HG02970 (cell line): ENCODE measurements at regions not wholly inside any gene's neighbourhood (a gene's known extent, or its start where the extent isn't known, plus 50 kb on each side); places are given as distances from the start of the nearest gene placed in this dataset.

Source experiments
- ATAC-seq: cut with Tn5 transposase; IDR thresholded peaks from one replicate; pipeline ENCODE4 v1.9.1; 2021; ENCODE audit warnings: mild to moderate bottlenecking, moderate library complexity, moderate number of reproducible peaks; ENCODE audit not compliant: unreplicated experiment, low FRiP score

- ATAC-seq: no peak
These were observed 78.0 kb upstream of the TNFSF18 start for GRCh38 chr1:173128742-173129141.

- ATAC-seq: no peak
These were observed 76.9 kb upstream of the TNFSF18 start for GRCh38 chr1:173127369-173128307.

DNA sequence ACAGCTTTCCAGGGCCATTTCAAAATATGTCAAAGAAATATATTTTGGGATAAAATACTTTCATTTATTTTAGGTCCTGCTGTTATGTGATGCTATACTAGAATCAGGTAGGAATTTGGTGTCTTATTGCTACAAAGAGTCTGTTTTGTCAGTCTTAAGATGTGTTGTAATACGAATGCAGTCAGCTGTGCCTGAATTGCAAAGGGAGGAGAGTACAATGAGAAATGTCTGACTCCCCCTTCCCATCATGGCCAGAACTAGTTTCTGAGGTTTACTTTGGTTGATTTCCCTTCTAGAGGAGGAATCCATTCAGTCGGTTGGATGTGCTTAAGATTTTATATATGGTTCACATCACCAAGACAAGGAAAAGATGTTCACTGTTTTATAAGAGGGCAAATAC is 75.7 kb upstream of the TNFSF18 start:
- ATAC-seq: no peak

GRCh38 chr1:173122958-173123852 is 72.5 kb upstream of the TNFSF18 start:
- ATAC-seq: no peak

GRCh38 chr1:173122344-173122935 is 71.7 kb upstream of the TNFSF18 start:
- ATAC-seq: no peak

GRCh38 chr1:173118404-173118803 is 67.7 kb upstream of the TNFSF18 start:
- no peak for ATAC-seq

DNA sequence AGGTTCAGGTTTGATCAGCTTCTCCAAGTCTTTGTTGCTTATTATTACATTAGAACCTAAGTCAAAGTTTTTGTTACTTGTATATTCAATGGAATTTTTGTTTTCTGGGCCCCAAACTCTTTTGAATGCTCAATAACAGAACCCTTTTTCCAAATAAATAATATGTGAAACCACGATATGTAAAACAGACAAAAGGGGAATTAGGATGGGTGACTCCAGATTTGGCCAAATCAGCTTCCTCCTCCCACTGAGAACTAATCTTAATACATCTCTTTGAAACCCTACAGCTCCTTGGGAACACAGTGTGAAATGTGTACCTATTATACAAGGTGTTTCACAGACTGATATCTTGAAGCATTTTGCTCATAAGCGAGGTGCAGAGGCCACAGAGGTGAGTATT is 67.0 kb upstream of the TNFSF18 start:
- ATAC-seq: no peak

GRCh38 chr1:173117108-173117633 is 66.4 kb upstream of the TNFSF18 start:
- ATAC-seq: no peak

GRCh38 chr1:173114346-173114745 is 63.6 kb upstream of the TNFSF18 start:
- no peak for ATAC-seq

GRCh38 chr1:173113015-173113741 is 62.4 kb upstream of the TNFSF18 start:
- ATAC-seq: no peak

GRCh38 chr1:173112129-173112528 is 61.4 kb upstream of the TNFSF18 start:
- peak; percentile 69 for ATAC-seq

- ATAC-seq: no peak
These were observed 57.0 kb upstream of the TNFSF18 start for GRCh38 chr1:173107696-173108095.

GRCh38 chr1:173103006-173103405 is 52.3 kb upstream of the TNFSF18 start:
- no peak for ATAC-seq

GRCh38 chr1:173101589-173101988 is 50.8 kb upstream of the TNFSF18 start:
- no peak for ATAC-seq

GRCh38 chr1:173100476-173101107 is 49.9 kb upstream of the TNFSF18 start:
- ATAC-seq: no peak
